ENCODE measurements at regions not wholly inside any gene's neighbourhood (a gene's known extent, or its start where the extent isn't known, plus 50 kb on each side); places are given as distances from the start of the nearest gene placed in this dataset.

GRCh38 chr2:84026818-84027217 lies 432.3 kb downstream of the SUCLG1 start:
- H3K27ac ChIP-seq (ENCODE audit: low read depth, low read length), result no peak overlapping the region
- DNase-seq, result no peak
- H3K79me2 ChIP-seq (ENCODE audit: control insufficient read depth, insufficient read depth, low read length), result no peaks in the 10 kb centered on the region
- H3K4ac ChIP-seq (ENCODE audit: low read depth, low read length), result no peak overlapping the region
- no peak overlapping the region for H3K18ac ChIP-seq (ENCODE audit: low read length)
- no peak overlapping the region for H3K4me3 ChIP-seq (ENCODE audit: low read length)
- no peak overlapping the region for H3K9ac ChIP-seq (ENCODE audit: low read length)
- no peak overlapping the region for H3K23ac ChIP-seq (ENCODE audit: low read length)
- H3K79me1 ChIP-seq (ENCODE audit: low read length), result no peaks in the 10 kb centered on the region
- no peak overlapping the region for H3K4me2 ChIP-seq (ENCODE audit: low read length)
- WGBS (ENCODE audit: extremely low coverage, insufficient coverage, low lambda C conversion rate), result no CpG with 5 or more reads among the region's 3 CpGs
- no peak overlapping the region for H2BK5ac ChIP-seq (ENCODE audit: low read length)
- no peak overlapping the region for H4K5ac ChIP-seq (ENCODE audit: low read length)
- H4K8ac ChIP-seq (ENCODE audit: low read depth, low read length), result no peak overlapping the region
- H3K36me3 ChIP-seq (ENCODE audit: control insufficient read depth, insufficient read depth, low read length), result no peaks in the 10 kb centered on the region
- H3K27me3 ChIP-seq (ENCODE audit: insufficient read depth, low read length, poor library complexity), result no peaks in the 10 kb centered on the region
- H2BK15ac ChIP-seq (replicated peaks; ENCODE audit: low read depth), result no peak overlapping the region
- no peak overlapping the region for H3K56ac ChIP-seq (ENCODE audit: low read length)
- H2BK120ac ChIP-seq (ENCODE audit: low read depth, low read length), result no peak overlapping the region
- H3K4me1 ChIP-seq (ENCODE audit: control insufficient read depth, low read depth, low read length), result no peaks in the 10 kb centered on the region
- no peak overlapping the region for H2AK5ac ChIP-seq (ENCODE audit: low read length)

- Histone ChIP-seq H3K4me2 (ENCODE audit: low read length) (no peak overlapping the region), H3K27ac (ENCODE audit: low read depth, low read length) (no peak overlapping the region), H3K23ac (ENCODE audit: low read length) (no peak overlapping the region), H4K5ac (ENCODE audit: low read length) (no peak overlapping the region), H3K18ac (ENCODE audit: low read length) (no peak overlapping the region), H2BK5ac (ENCODE audit: low read length) (no peak overlapping the region), H3K36me3 (ENCODE audit: control insufficient read depth, insufficient read depth, low read length) (no peaks in the 10 kb centered on the region), H2BK120ac (ENCODE audit: low read depth, low read length) (no peak overlapping the region), H3K4ac (ENCODE audit: low read depth, low read length) (no peak overlapping the region), H3K27me3 (ENCODE audit: insufficient read depth, low read length, poor library complexity) (no peaks in the 10 kb centered on the region), H3K4me1 (ENCODE audit: control insufficient read depth, low read depth, low read length) (no peaks in the 10 kb centered on the region), H3K56ac (ENCODE audit: low read length) (no peak overlapping the region), H3K4me3 (ENCODE audit: low read length) (no peak overlapping the region), H3K79me1 (ENCODE audit: low read length) (no peaks in the 10 kb centered on the region), H3K79me2 (ENCODE audit: control insufficient read depth, insufficient read depth, low read length) (no peaks in the 10 kb centered on the region), H2BK15ac (replicated peaks; ENCODE audit: low read depth) (no peak overlapping the region), H3K9ac (ENCODE audit: low read length) (no peak overlapping the region), H2AK5ac (ENCODE audit: low read length) (no peak overlapping the region), H4K8ac (ENCODE audit: low read depth, low read length) (no peak overlapping the region)
- DNase-seq, result peak; percentile 85
- no CpG with 5 or more reads among the region's 5 CpGs for WGBS (ENCODE audit: extremely low coverage, insufficient coverage, low lambda C conversion rate)
These were observed 436.2 kb downstream of the SUCLG1 start for GRCh38 chr2:84022810-84023431.

DNA sequence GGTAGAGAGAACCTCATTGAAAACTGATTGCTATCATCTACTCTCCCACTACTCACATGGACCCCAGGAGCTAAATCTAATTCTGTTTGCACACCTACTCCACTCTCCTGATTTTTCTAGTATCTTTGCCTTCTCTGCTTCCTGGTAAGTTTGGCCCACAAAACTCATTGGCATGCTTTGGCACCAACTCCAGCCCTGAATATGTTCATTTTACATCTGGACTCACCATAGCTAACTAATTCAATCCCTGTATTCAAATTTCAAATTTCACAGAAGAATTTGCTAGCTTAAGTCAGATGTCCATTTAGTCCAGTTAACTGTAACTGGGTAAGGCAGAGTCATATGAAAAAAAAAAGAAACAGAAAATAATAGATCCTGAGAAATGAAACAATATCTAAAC lies 442.1 kb downstream of the SUCLG1 start:
- no peak overlapping the region for H4K8ac ChIP-seq (ENCODE audit: low read depth, low read length)
- H3K36me3 ChIP-seq (ENCODE audit: control insufficient read depth, insufficient read depth, low read length), result no peaks in the 10 kb centered on the region
- no peak overlapping the region for H2BK120ac ChIP-seq (ENCODE audit: low read depth, low read length)
- no peak overlapping the region for H3K4ac ChIP-seq (ENCODE audit: low read depth, low read length)
- H2AK5ac ChIP-seq (ENCODE audit: low read length), result no peak overlapping the region
- H3K79me1 ChIP-seq (ENCODE audit: low read length), result no peaks in the 10 kb centered on the region
- no peaks in the 10 kb centered on the region for H3K4me1 ChIP-seq (ENCODE audit: control insufficient read depth, low read depth, low read length)
- no peak for DNase-seq
- no peak overlapping the region for H2BK5ac ChIP-seq (ENCODE audit: low read length)
- H3K9ac ChIP-seq (ENCODE audit: low read length), result no peak overlapping the region
- no peak overlapping the region for H3K56ac ChIP-seq (ENCODE audit: low read length)
- no peak overlapping the region for H3K23ac ChIP-seq (ENCODE audit: low read length)
- no peak overlapping the region for H4K5ac ChIP-seq (ENCODE audit: low read length)
- H3K4me2 ChIP-seq (ENCODE audit: low read length), result no peak overlapping the region
- no peaks in the 10 kb centered on the region for H3K79me2 ChIP-seq (ENCODE audit: control insufficient read depth, insufficient read depth, low read length)
- H3K18ac ChIP-seq (ENCODE audit: low read length), result no peak overlapping the region
- H2BK15ac ChIP-seq (replicated peaks; ENCODE audit: low read depth), result no peak overlapping the region
- no peaks in the 10 kb centered on the region for H3K27me3 ChIP-seq (ENCODE audit: insufficient read depth, low read length, poor library complexity)
- H3K4me3 ChIP-seq (ENCODE audit: low read length), result no peak overlapping the region
- no peak overlapping the region for H3K27ac ChIP-seq (ENCODE audit: low read depth, low read length)

DNA sequence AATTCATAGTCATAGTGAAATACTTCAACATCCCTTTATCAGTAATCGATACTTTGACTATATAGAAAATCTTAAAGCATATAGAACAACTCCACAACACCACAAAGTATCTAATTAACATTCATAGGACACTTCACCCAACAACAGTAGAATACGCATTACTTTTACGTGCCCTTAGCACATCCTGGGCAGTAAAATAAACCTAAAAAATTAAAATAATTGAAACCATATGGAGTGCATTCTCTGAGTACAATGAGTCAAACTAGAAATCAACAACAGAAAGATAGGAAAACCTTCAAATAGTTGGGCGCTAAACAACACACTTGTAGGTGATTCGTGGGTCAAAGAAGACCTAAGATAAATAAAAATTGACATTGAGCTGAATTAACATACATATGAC lies 442.9 kb downstream of the SUCLG1 start:
- H3K9ac ChIP-seq (ENCODE audit: low read length), result no peak overlapping the region
- H3K79me1 ChIP-seq (ENCODE audit: low read length), result no peaks in the 10 kb centered on the region
- no peak overlapping the region for H3K23ac ChIP-seq (ENCODE audit: low read length)
- no peaks in the 10 kb centered on the region for H3K27me3 ChIP-seq (ENCODE audit: insufficient read depth, low read length, poor library complexity)
- H3K79me2 ChIP-seq (ENCODE audit: control insufficient read depth, insufficient read depth, low read length), result no peaks in the 10 kb centered on the region
- H3K18ac ChIP-seq (ENCODE audit: low read length), result no peak overlapping the region
- H3K4ac ChIP-seq (ENCODE audit: low read depth, low read length), result no peak overlapping the region
- no peak overlapping the region for H3K56ac ChIP-seq (ENCODE audit: low read length)
- no CpG with 5 or more reads among the region's 5 CpGs for WGBS (ENCODE audit: extremely low coverage, insufficient coverage, low lambda C conversion rate)
- no peak overlapping the region for H3K4me3 ChIP-seq (ENCODE audit: low read length)
- no peaks in the 10 kb centered on the region for H3K4me1 ChIP-seq (ENCODE audit: control insufficient read depth, low read depth, low read length)
- no peak for DNase-seq
- no peak overlapping the region for H3K27ac ChIP-seq (ENCODE audit: low read depth, low read length)
- H2BK15ac ChIP-seq (replicated peaks; ENCODE audit: low read depth), result no peak overlapping the region
- H3K36me3 ChIP-seq (ENCODE audit: control insufficient read depth, insufficient read depth, low read length), result no peaks in the 10 kb centered on the region
- no peak overlapping the region for H4K5ac ChIP-seq (ENCODE audit: low read length)
- H4K8ac ChIP-seq (ENCODE audit: low read depth, low read length), result no peak overlapping the region
- H3K4me2 ChIP-seq (ENCODE audit: low read length), result no peak overlapping the region
- H2BK120ac ChIP-seq (ENCODE audit: low read depth, low read length), result no peak overlapping the region
- H2AK5ac ChIP-seq (ENCODE audit: low read length), result no peak overlapping the region
- no peak overlapping the region for H2BK5ac ChIP-seq (ENCODE audit: low read length)

DNA sequence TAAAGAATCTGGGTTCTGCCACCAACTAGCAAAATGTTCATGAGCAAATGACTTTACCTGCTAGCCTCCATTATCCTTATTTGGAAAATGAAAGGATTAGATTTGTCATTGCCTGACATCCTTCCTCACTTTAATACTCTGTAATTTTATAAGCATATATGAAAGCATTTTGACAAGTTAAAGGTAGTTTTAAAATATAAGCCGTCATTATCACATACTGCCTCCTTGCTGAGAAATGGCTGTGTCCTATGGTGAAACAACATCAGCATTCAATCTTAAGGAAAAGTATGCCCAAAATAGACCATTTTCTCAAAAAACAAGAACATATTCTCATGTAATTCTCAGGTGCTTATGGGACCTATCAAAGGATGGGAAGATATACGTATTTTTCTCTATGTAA lies 461.2 kb downstream of the SUCLG1 start:
- H3K56ac ChIP-seq (ENCODE audit: low read length), result no peak overlapping the region
- DNase-seq, result no peak
- no peak overlapping the region for H3K23ac ChIP-seq (ENCODE audit: low read length)
- H3K4me1 ChIP-seq (ENCODE audit: control insufficient read depth, low read depth, low read length), result no peaks in the 10 kb centered on the region
- no peak overlapping the region for H3K9ac ChIP-seq (ENCODE audit: low read length)
- no peak overlapping the region for H4K5ac ChIP-seq (ENCODE audit: low read length)
- H3K4me3 ChIP-seq (ENCODE audit: low read length), result no peak overlapping the region
- no peak overlapping the region for H2AK5ac ChIP-seq (ENCODE audit: low read length)
- H4K8ac ChIP-seq (ENCODE audit: low read depth, low read length), result no peak overlapping the region
- H3K4ac ChIP-seq (ENCODE audit: low read depth, low read length), result no peak overlapping the region
- H2BK5ac ChIP-seq (ENCODE audit: low read length), result no peak overlapping the region
- no peak overlapping the region for H2BK15ac ChIP-seq (replicated peaks; ENCODE audit: low read depth)
- H2BK120ac ChIP-seq (ENCODE audit: low read depth, low read length), result no peak overlapping the region
- no peaks in the 10 kb centered on the region for H3K27me3 ChIP-seq (ENCODE audit: insufficient read depth, low read length, poor library complexity)
- WGBS (ENCODE audit: extremely low coverage, insufficient coverage, low lambda C conversion rate), result no CpG with 5 or more reads among the region's 2 CpGs
- H3K4me2 ChIP-seq (ENCODE audit: low read length), result no peak overlapping the region
- no peaks in the 10 kb centered on the region for H3K36me3 ChIP-seq (ENCODE audit: control insufficient read depth, insufficient read depth, low read length)
- no peak overlapping the region for H3K18ac ChIP-seq (ENCODE audit: low read length)
- H3K79me2 ChIP-seq (ENCODE audit: control insufficient read depth, insufficient read depth, low read length), result no peaks in the 10 kb centered on the region
- H3K27ac ChIP-seq (ENCODE audit: low read depth, low read length), result no peak overlapping the region
- no peaks in the 10 kb centered on the region for H3K79me1 ChIP-seq (ENCODE audit: low read length)

DNA sequence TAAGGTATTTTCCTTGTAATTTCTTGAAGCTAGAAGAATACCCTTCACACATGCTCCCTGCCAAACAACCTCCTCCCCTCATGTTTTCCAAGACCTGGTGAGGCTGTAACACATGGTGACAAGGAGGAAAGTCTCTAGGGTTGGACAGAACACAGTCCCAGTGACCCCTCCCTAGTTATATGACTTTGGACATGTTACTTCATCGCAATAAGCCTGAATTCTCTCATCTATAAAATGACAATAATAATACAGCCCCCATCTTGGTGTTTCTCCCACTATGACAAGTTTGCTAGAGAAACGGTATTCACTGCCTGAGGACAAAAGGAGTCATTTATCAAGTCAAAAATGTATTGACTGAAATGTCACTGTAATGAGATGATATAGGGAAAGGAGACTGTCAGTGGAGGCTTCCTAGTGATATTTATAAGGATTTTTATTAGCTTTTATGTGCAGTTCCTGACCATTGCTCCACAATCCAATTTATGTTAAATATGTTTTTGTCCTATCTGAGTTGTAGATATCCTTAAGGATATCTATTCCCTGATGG lies 464.4 kb downstream of the SUCLG1 start:
- no peak overlapping the region for H4K5ac ChIP-seq (ENCODE audit: low read length)
- H3K27ac ChIP-seq (ENCODE audit: low read depth, low read length), result no peak overlapping the region
- no peak overlapping the region for H2BK5ac ChIP-seq (ENCODE audit: low read length)
- H2BK15ac ChIP-seq (replicated peaks; ENCODE audit: low read depth), result no peak overlapping the region
- H3K9ac ChIP-seq (ENCODE audit: low read length), result no peak overlapping the region
- no peak for DNase-seq
- no peak overlapping the region for H2AK5ac ChIP-seq (ENCODE audit: low read length)
- no peak overlapping the region for H3K4me3 ChIP-seq (ENCODE audit: low read length)
- H2BK120ac ChIP-seq (ENCODE audit: low read depth, low read length), result no peak overlapping the region
- no peak overlapping the region for H3K23ac ChIP-seq (ENCODE audit: low read length)
- H3K4me1 ChIP-seq (ENCODE audit: control insufficient read depth, low read depth, low read length), result no peaks in the 10 kb centered on the region
- H3K36me3 ChIP-seq (ENCODE audit: control insufficient read depth, insufficient read depth, low read length), result no peaks in the 10 kb centered on the region
- no peak overlapping the region for H3K4ac ChIP-seq (ENCODE audit: low read depth, low read length)
- no peak overlapping the region for H3K4me2 ChIP-seq (ENCODE audit: low read length)
- WGBS (ENCODE audit: extremely low coverage, insufficient coverage, low lambda C conversion rate), result no CpG with 5 or more reads among the region's 2 CpGs
- no peak overlapping the region for H3K56ac ChIP-seq (ENCODE audit: low read length)
- H3K18ac ChIP-seq (ENCODE audit: low read length), result no peak overlapping the region
- H4K8ac ChIP-seq (ENCODE audit: low read depth, low read length), result no peak overlapping the region
- no peaks in the 10 kb centered on the region for H3K27me3 ChIP-seq (ENCODE audit: insufficient read depth, low read length, poor library complexity)
- H3K79me2 ChIP-seq (ENCODE audit: control insufficient read depth, insufficient read depth, low read length), result no peaks in the 10 kb centered on the region
- no peaks in the 10 kb centered on the region for H3K79me1 ChIP-seq (ENCODE audit: low read length)

All from mesendoderm (in vitro differentiated cells).